ENCODE measurements at regions not wholly inside any gene's neighbourhood (a gene's known extent, or its start where the extent isn't known, plus 50 kb on each side); places are given as distances from the start of the nearest gene placed in this dataset.

GRCh38 chr16:77536809-77537208 lies 102.0 kb upstream of the ADAMTS18 start:
- TF ChIP-seq POLR2A (IDR thresholded peaks at IDR 0.05; ENCODE audit: low read depth, low read length): no peak
- DNase-seq (ENCODE audit: insufficient read length, low spot score): no peak
- FAIRE-seq: no peak

- no peak for FAIRE-seq
- no peak for DNase-seq (ENCODE audit: insufficient read length, low spot score)
- TF ChIP-seq POLR2A (IDR thresholded peaks at IDR 0.05; ENCODE audit: low read depth, low read length): no peak
These were observed 104.7 kb upstream of the ADAMTS18 start for GRCh38 chr16:77539421-77540034.

- FAIRE-seq (peak; percentile 50), DNase-seq (ENCODE audit: insufficient read length, low spot score) (peak; percentile 42)
- no peak for TF ChIP-seq POLR2A (IDR thresholded peaks at IDR 0.05; ENCODE audit: low read depth, low read length)
These were observed 105.8 kb upstream of the ADAMTS18 start for GRCh38 chr16:77540646-77541045.

- FAIRE-seq: no peak
- TF ChIP-seq POLR2A (IDR thresholded peaks at IDR 0.05; ENCODE audit: low read depth, low read length): no peak
- no peak for DNase-seq (ENCODE audit: insufficient read length, low spot score)
These were observed 106.3 kb upstream of the ADAMTS18 start for GRCh38 chr16:77541165-77541564.

GRCh38 chr16:77548151-77548550 lies 113.3 kb upstream of the ADAMTS18 start:
- TF ChIP-seq POLR2A (IDR thresholded peaks at IDR 0.05; ENCODE audit: low read depth, low read length): no peak
- FAIRE-seq (no peak), DNase-seq (ENCODE audit: insufficient read length, low spot score) (no peak)

GRCh38 chr16:77548766-77549165 lies 113.9 kb upstream of the ADAMTS18 start:
- FAIRE-seq: no peak
- TF ChIP-seq POLR2A (IDR thresholded peaks at IDR 0.05; ENCODE audit: low read depth, low read length): no peak
- no peak for DNase-seq (ENCODE audit: insufficient read length, low spot score)

GRCh38 chr16:77549876-77550275 lies 115.0 kb upstream of the ADAMTS18 start:
- DNase-seq (ENCODE audit: insufficient read length, low spot score) (no peak), FAIRE-seq (no peak)
- no peak for TF ChIP-seq POLR2A (IDR thresholded peaks at IDR 0.05; ENCODE audit: low read depth, low read length)

- FAIRE-seq: no peak
- no peak for DNase-seq (ENCODE audit: insufficient read length, low spot score)
- TF ChIP-seq POLR2A (IDR thresholded peaks at IDR 0.05; ENCODE audit: low read depth, low read length): no peak
These were observed 116.5 kb upstream of the ADAMTS18 start for GRCh38 chr16:77551357-77551756.

- TF ChIP-seq POLR2A (IDR thresholded peaks at IDR 0.05; ENCODE audit: low read depth, low read length): no peak
- no peak for DNase-seq (ENCODE audit: insufficient read length, low spot score)
- FAIRE-seq: no peak
These were observed 118.3 kb upstream of the ADAMTS18 start for GRCh38 chr16:77553130-77553529.

- DNase-seq (ENCODE audit: insufficient read length, low spot score) (no peak), FAIRE-seq (no peak)
- TF ChIP-seq POLR2A (IDR thresholded peaks at IDR 0.05; ENCODE audit: low read depth, low read length): no peak
These were observed 120.3 kb upstream of the ADAMTS18 start for GRCh38 chr16:77555126-77555525.

- DNase-seq (ENCODE audit: insufficient read length, low spot score): no peak
- TF ChIP-seq POLR2A (IDR thresholded peaks at IDR 0.05; ENCODE audit: low read depth, low read length): no peak
- no peak for FAIRE-seq
These were observed 121.0 kb upstream of the ADAMTS18 start for GRCh38 chr16:77555791-77556190.

- no peak for TF ChIP-seq POLR2A (IDR thresholded peaks at IDR 0.05; ENCODE audit: low read depth, low read length)
- no peak for DNase-seq (ENCODE audit: insufficient read length, low spot score)
- FAIRE-seq: no peak
These were observed 121.5 kb upstream of the ADAMTS18 start for GRCh38 chr16:77556201-77556873.

GRCh38 chr16:77557385-77557784 lies 122.6 kb upstream of the ADAMTS18 start:
- no peak for DNase-seq (ENCODE audit: insufficient read length, low spot score)
- TF ChIP-seq POLR2A (IDR thresholded peaks at IDR 0.05; ENCODE audit: low read depth, low read length): no peak

GRCh38 chr16:77558786-77559185 lies 124.0 kb upstream of the ADAMTS18 start:
- DNase-seq (ENCODE audit: insufficient read length, low spot score) (no peak), FAIRE-seq (no peak)
- no peak for TF ChIP-seq POLR2A (IDR thresholded peaks at IDR 0.05; ENCODE audit: low read depth, low read length)

More at GRCh38 chr16:77557385-77557784, 122.6 kb upstream of the ADAMTS18 start:
- no peak for FAIRE-seq

GRCh38 chr16:77562497-77562896 lies 127.7 kb upstream of the ADAMTS18 start:
- FAIRE-seq: no peak
- TF ChIP-seq POLR2A (IDR thresholded peaks at IDR 0.05; ENCODE audit: low read depth, low read length): no peak
- DNase-seq (ENCODE audit: insufficient read length, low spot score): no peak

Data from H54 (cell line).